ENCODE measurements at regions not wholly inside any gene's neighbourhood (a gene's known extent, or its start where the extent isn't known, plus 50 kb on each side); places are given as distances from the start of the nearest gene placed in this dataset.

DNA sequence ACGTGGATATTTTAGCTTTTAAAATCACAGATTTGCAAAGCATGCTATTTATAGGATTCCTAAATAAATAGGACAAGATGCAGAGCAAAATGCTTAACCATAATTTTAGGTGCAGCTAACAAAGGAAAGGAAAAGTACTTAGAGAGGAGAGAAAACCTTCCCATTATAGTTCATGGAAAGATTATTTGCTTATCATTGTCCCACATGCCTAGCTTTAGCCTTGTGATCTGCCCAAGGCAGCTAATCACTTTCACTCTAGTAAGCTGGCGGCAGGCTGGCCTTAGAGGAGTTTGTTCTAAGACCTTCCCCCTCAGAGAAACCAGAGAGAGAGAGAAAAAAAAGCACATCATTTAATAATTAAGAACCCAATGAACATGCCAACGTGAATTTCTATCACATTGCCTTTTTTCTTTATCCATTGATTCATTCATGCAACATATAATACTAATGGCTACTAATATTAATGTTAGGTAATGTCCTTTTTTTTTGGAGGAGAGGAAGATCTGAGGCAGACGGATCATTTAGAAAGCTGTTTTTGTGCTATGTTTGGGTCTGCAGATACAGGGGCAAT is 274.6 kb downstream of the ARL4A start:
- no peaks in the 10 kb centered on the region for H3K4me1 Mint-ChIP-seq
- H3K27ac Mint-ChIP-seq, result no peak overlapping the region
- TF ChIP-seq, protein P1, sequence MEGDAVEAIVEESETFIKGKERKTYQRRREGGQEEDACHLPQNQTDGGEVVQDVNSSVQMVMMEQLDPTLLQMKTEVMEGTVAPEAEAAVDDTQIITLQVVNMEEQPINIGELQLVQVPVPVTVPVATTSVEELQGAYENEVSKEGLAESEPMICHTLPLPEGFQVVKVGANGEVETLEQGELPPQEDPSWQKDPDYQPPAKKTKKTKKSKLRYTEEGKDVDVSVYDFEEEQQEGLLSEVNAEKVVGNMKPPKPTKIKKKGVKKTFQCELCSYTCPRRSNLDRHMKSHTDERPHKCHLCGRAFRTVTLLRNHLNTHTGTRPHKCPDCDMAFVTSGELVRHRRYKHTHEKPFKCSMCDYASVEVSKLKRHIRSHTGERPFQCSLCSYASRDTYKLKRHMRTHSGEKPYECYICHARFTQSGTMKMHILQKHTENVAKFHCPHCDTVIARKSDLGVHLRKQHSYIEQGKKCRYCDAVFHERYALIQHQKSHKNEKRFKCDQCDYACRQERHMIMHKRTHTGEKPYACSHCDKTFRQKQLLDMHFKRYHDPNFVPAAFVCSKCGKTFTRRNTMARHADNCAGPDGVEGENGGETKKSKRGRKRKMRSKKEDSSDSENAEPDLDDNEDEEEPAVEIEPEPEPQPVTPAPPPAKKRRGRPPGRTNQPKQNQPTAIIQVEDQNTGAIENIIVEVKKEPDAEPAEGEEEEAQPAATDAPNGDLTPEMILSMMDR (IDR thresholded peaks at IDR 0.05), result no peak
- H3K4me3 Mint-ChIP-seq, result no peak overlapping the region
- intact Hi-C loops (cut with micrococcal nuclease), result loop anchor here (10.0 kb wide), 1 partner anchor 57 kb away; no protein-coding TSS in a partner anchor
- H3K27me3 Mint-ChIP-seq, result no peaks in the 10 kb centered on the region
- no peak for ATAC-seq (ENCODE audit: low read depth)
- POLR2A ChIA-PET, result no interaction called here
- CTCF ChIA-PET, result no interaction called here
- DNase-seq, result no peak
- no peaks in the 10 kb centered on the region for H3K9me3 Mint-ChIP-seq
- no peaks in the 10 kb centered on the region for H3K36me3 Mint-ChIP-seq (ENCODE audit: low read depth)

GRCh38 chr7:12963435-12963834 is 276.0 kb downstream of the ARL4A start:
- no peaks in the 10 kb centered on the region for H3K9me3 Mint-ChIP-seq
- TF ChIP-seq, protein P1 (IDR thresholded peaks at IDR 0.05), result no peak
- H3K4me3 Mint-ChIP-seq, result no peak overlapping the region
- no peak overlapping the region for H3K27ac Mint-ChIP-seq
- DNase-seq, result no peak
- H3K27me3 Mint-ChIP-seq, result no peaks in the 10 kb centered on the region
- no peaks in the 10 kb centered on the region for H3K4me1 Mint-ChIP-seq
- CTCF ChIA-PET, result no interaction called here
- no peaks in the 10 kb centered on the region for H3K36me3 Mint-ChIP-seq (ENCODE audit: low read depth)
- intact Hi-C loops (cut with micrococcal nuclease), result loop anchor here (10.0 kb wide), 1 partner anchor 59 kb away; no protein-coding TSS in a partner anchor
- ATAC-seq (ENCODE audit: low read depth), result no peak
- POLR2A ChIA-PET, result no interaction called here

DNA sequence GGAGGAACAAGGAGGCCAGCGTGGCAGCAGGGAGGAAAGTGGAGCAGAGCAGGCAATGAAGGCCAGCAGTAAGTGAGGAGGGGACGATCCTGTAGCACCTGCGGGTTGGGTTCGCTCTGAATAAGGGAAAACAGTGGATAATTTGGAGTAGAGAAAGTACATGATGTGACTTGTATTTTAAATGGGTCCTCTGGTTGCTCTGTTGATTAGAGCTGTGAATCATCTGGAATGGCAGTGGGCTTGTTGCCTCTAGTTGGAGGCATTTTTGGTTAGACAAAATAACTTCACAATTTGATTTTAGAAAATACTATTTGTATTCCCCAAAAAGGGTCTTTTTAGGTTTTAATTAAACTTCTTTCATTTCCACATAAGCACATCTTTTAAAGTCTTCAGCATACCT is 277.4 kb downstream of the ARL4A start:
- Mint-ChIP-seq H3K4me1 (no peaks in the 10 kb centered on the region), H3K36me3 (ENCODE audit: low read depth) (no peaks in the 10 kb centered on the region), H3K9me3 (no peaks in the 10 kb centered on the region), H3K4me3 (no peak overlapping the region), H3K27ac (no peak overlapping the region), H3K27me3 (no peaks in the 10 kb centered on the region)
- no peak for ATAC-seq (ENCODE audit: low read depth)
- no peak for DNase-seq
- ChIA-PET CTCF (no interaction called here), POLR2A (no interaction called here)
- intact Hi-C loops (cut with micrococcal nuclease), result loop anchor here (10.0 kb wide), 1 partner anchor 60 kb away; no protein-coding TSS in a partner anchor
- TF ChIP-seq, protein P1 (IDR thresholded peaks at IDR 0.05), result no peak

GRCh38 chr7:12965767-12966166 is 278.3 kb downstream of the ARL4A start:
- TF ChIP-seq, protein P1 (IDR thresholded peaks at IDR 0.05), result no peak
- Mint-ChIP-seq H3K4me3 (no peak overlapping the region), H3K27ac (no peak overlapping the region), H3K27me3 (no peaks in the 10 kb centered on the region), H3K36me3 (ENCODE audit: low read depth) (no peaks in the 10 kb centered on the region), H3K9me3 (no peaks in the 10 kb centered on the region), H3K4me1 (no peaks in the 10 kb centered on the region)
- CTCF ChIA-PET, result no interaction called here
- POLR2A ChIA-PET, result no interaction called here
- intact Hi-C loops (cut with micrococcal nuclease), result loop anchor here (10.0 kb wide), 1 partner anchor 61 kb away; no protein-coding TSS in a partner anchor
- ATAC-seq (ENCODE audit: low read depth), result no peak
- DNase-seq, result no peak

GRCh38 chr7:12967322-12967721 is 279.9 kb downstream of the ARL4A start:
- CTCF ChIA-PET, result no interaction called here
- Mint-ChIP-seq H3K9me3 (no peaks in the 10 kb centered on the region), H3K27me3 (peaks cover 4% of the 10 kb centered on the region), H3K27ac (no peak overlapping the region), H3K36me3 (ENCODE audit: low read depth) (no peaks in the 10 kb centered on the region), H3K4me3 (no peak overlapping the region), H3K4me1 (no peaks in the 10 kb centered on the region)
- DNase-seq (no peak), ATAC-seq (ENCODE audit: low read depth) (no peak)
- POLR2A ChIA-PET, result no interaction called here
- TF ChIP-seq, protein P1 (IDR thresholded peaks at IDR 0.05), result no peak
- intact Hi-C loops (cut with micrococcal nuclease), result loop anchor here (10.0 kb wide), 1 partner anchor 63 kb away; no protein-coding TSS in a partner anchor

Data from activated B cell treated with CpG ODN at 0.5 μM for 24 hours (primary cell).